Calu3 (cell line): ENCODE measurements at regions not wholly inside any gene's neighbourhood (a gene's known extent, or its start where the extent isn't known, plus 50 kb on each side); places are given as distances from the start of the nearest gene placed in this dataset.

Experiments used
- BruUV-seq: library from RNA; stranded (reverse); fragments of 400-500 nt; replicated peaks from 2 replicates; lab custom pipeline; 2021; lab: Mats Ljungman, UMichigan
- CTCF ChIA-PET: fragments of 300-600 bp; sonication (Branson Sonifier 250); formaldehyde crosslinking; loops from one replicate; lab custom pipeline; 2022; ENCODE audit warnings: antibody characterized with exemption; lab: Charles Lee
- DNase-seq: peaks from one replicate; pipeline ENCODE4 v3.0.0; 2022
- H3K27ac Mint-ChIP-seq: one replicate; pipeline ENCODE4 v1.8.0; 2022; ENCODE audit warnings: mixed read lengths; ENCODE audit not compliant: unreplicated experiment
- H3K27me3 Mint-ChIP-seq: one replicate; pipeline ENCODE4 v1.8.0; 2022; ENCODE audit warnings: mixed read lengths; ENCODE audit not compliant: unreplicated experiment
- H3K36me3 Mint-ChIP-seq: one replicate; pipeline ENCODE4 v1.8.0; 2022; ENCODE audit warnings: mild to moderate bottlenecking, moderate library complexity, mixed read lengths; ENCODE audit not compliant: insufficient read depth, unreplicated experiment
- H3K4me1 Mint-ChIP-seq: one replicate; pipeline ENCODE4 v1.8.0; 2022; ENCODE audit warnings: mild to moderate bottlenecking, low read depth, mixed read lengths; ENCODE audit not compliant: unreplicated experiment
- H3K4me3 Mint-ChIP-seq: one replicate; pipeline ENCODE4 v1.8.0; 2022; ENCODE audit warnings: mild to moderate bottlenecking, low read depth, moderate library complexity, mixed read lengths; ENCODE audit not compliant: unreplicated experiment
- H3K9me3 Mint-ChIP-seq: one replicate; pipeline ENCODE4 v1.8.0; 2022; ENCODE audit warnings: low read depth, mixed read lengths; ENCODE audit not compliant: unreplicated experiment
- intact Hi-C: fragments of 100-400 bp; cut with micrococcal nuclease; formaldehyde crosslinking; loops from one replicate; pipeline ENCODE4 v1.10.0; 2022; ENCODE audit not compliant: unreplicated experiment
- TF ChIP-seq, protein P1 (sequence below): fragments of 200-600 bp; IDR thresholded peaks from one replicate; pipeline ENCODE4 v1.8.0; 2022; ENCODE audit warnings: antibody characterized with exemption; ENCODE audit not compliant: unreplicated experiment

- no peak for DNase-seq
- Mint-ChIP-seq H3K36me3 (no peaks in the 10 kb centered on the region), H3K27me3 (no peaks in the 10 kb centered on the region), H3K4me1 (peaks cover 16% of the 10 kb centered on the region), H3K4me3 (no peak overlapping the region), H3K9me3 (no peaks in the 10 kb centered on the region), H3K27ac (no peak overlapping the region)
- no TSS peak for BruUV-seq
- CTCF ChIA-PET: interaction anchor here (1.0 kb wide), 1 partner anchor 8 kb away, joined by 4 read pairs; no protein-coding TSS in a partner anchor
- TF ChIP-seq, protein P1, sequence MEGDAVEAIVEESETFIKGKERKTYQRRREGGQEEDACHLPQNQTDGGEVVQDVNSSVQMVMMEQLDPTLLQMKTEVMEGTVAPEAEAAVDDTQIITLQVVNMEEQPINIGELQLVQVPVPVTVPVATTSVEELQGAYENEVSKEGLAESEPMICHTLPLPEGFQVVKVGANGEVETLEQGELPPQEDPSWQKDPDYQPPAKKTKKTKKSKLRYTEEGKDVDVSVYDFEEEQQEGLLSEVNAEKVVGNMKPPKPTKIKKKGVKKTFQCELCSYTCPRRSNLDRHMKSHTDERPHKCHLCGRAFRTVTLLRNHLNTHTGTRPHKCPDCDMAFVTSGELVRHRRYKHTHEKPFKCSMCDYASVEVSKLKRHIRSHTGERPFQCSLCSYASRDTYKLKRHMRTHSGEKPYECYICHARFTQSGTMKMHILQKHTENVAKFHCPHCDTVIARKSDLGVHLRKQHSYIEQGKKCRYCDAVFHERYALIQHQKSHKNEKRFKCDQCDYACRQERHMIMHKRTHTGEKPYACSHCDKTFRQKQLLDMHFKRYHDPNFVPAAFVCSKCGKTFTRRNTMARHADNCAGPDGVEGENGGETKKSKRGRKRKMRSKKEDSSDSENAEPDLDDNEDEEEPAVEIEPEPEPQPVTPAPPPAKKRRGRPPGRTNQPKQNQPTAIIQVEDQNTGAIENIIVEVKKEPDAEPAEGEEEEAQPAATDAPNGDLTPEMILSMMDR: no peak
- intact Hi-C loops: loop anchor here (5.0 kb wide), 1 partner anchor 68 kb away; no protein-coding TSS in a partner anchor
Observed at GRCh38 chr5:110899566-110900412, 161.0 kb downstream of the SLC25A46 start.

- intact Hi-C loops: loop anchor here (5.0 kb wide), 1 partner anchor 66 kb away; no protein-coding TSS in a partner anchor
- H3K27ac Mint-ChIP-seq: no peak overlapping the region
- no TSS peak for BruUV-seq
- no peaks in the 10 kb centered on the region for H3K36me3 Mint-ChIP-seq
- CTCF ChIA-PET: interaction anchor here (0.9 to 1.0 kb wide), 2 partner anchors 9 to 16 kb away, joined by 3 to 4 read pairs; no protein-coding TSS in a partner anchor
- TF ChIP-seq, protein P1: no peak
- H3K27me3 Mint-ChIP-seq: no peaks in the 10 kb centered on the region
- H3K9me3 Mint-ChIP-seq: no peaks in the 10 kb centered on the region
- H3K4me3 Mint-ChIP-seq: no peak overlapping the region
- H3K4me1 Mint-ChIP-seq: peaks cover 16% of the 10 kb centered on the region
- DNase-seq: no peak
Observed at GRCh38 chr5:110900829-110901228, 162.0 kb downstream of the SLC25A46 start.

DNA sequence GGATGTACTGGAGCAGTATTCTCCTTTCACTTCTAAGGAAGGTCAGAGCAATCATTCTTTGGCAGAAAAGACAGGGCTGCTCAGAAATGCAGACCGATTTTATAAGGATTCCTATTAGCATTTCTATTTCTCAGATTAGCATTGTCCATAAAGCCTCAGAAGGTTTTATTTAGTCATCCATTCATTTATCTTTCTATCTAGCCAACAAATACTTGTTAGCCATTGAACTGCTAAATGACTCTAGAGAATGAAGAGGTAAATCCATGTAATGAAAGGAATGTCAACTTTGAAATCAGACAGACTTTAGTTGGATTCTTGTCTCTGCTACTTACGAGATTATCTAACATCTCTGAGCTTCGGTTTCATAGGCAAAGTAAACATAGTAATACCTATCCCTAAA lies 165.2 kb downstream of the SLC25A46 start:
- Mint-ChIP-seq H3K4me3 (no peak overlapping the region), H3K36me3 (no peaks in the 10 kb centered on the region), H3K9me3 (no peaks in the 10 kb centered on the region), H3K27ac (no peak overlapping the region), H3K27me3 (no peaks in the 10 kb centered on the region), H3K4me1 (peaks cover 16% of the 10 kb centered on the region)
- DNase-seq: no peak
- intact Hi-C loops: loop anchor here (5.0 kb wide), 1 partner anchor 63 kb away; no protein-coding TSS in a partner anchor
- BruUV-seq: no TSS peak
- TF ChIP-seq, protein P1: no peak
- CTCF ChIA-PET: no interaction called here

GRCh38 chr5:110908848-110909247 lies 162.7 kb upstream of the TSLP start:
- DNase-seq: no peak
- Mint-ChIP-seq H3K9me3 (no peaks in the 10 kb centered on the region), H3K27ac (no peak overlapping the region), H3K4me1 (peaks cover 6% of the 10 kb centered on the region), H3K36me3 (no peaks in the 10 kb centered on the region), H3K27me3 (no peaks in the 10 kb centered on the region), H3K4me3 (no peak overlapping the region)
- CTCF ChIA-PET: interaction anchor here (0.9 kb wide), 1 partner anchor 39 kb away, joined by 3 read pairs; no protein-coding TSS in a partner anchor
- intact Hi-C loops: no loop called here
- TF ChIP-seq, protein P1: no peak
- no TSS peak for BruUV-seq
